T1000 (cell line): ENCODE measurements at regions not wholly inside any gene's neighbourhood (a gene's known extent, or its start where the extent isn't known, plus 50 kb on each side); places are given as distances from the start of the nearest gene placed in this dataset.

Experiments
- DNase-seq: peaks from one replicate; lab custom pipeline; 2025; ENCODE audit warnings: mixed read lengths; lab: John Stamatoyannopoulos, UW

DNA sequence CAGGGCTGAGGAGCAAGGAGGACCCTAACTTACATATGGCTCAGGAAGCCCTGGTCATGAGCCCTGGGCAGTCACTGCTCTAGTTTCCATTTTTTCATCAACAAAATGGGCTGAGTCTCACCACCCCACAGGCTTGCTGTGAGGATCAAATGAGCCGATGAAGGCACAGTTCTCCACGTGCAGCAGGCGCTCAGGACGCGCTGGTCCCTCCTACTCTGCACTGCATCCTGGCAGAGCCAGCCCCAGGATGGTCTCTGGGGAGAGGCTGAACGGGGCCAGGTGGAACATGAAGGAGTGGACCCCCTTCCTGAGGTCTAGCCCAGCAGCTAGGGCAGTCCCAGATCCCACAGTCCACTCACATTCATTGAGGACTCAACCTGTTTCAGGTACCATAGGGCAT is 349.3 kb downstream of the PTPRU start:
- DNase-seq = no peak

DNA sequence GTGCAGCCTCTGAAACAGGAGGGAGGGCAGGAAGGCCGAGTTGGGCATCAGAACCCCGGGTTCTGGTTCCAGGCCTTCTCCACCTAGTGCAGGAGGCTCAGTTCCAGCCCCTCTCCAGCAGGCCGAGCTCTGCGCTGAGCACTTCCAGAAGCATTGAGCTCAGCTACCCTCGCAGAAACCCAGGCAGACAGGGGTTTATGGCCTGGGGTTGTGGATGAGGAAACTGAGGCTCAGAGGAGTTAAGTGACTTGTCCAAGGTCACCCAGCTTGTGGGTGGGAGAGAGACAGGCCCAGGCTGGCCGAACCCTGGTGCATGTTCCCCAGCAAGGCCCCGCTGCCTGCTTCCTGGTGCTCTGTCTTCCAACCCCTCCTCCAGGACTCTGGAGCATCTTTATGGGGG is 348.9 kb downstream of the PTPRU start:
- no peak for DNase-seq

GRCh38 chr1:29584776-29585175 is 348.5 kb downstream of the PTPRU start:
- no peak for DNase-seq

- no peak for DNase-seq
Measured at GRCh38 chr1:29584362-29584761, 348.0 kb downstream of the PTPRU start.

- DNase-seq = no peak
Measured at GRCh38 chr1:29583727-29584126, 347.4 kb downstream of the PTPRU start.

DNA sequence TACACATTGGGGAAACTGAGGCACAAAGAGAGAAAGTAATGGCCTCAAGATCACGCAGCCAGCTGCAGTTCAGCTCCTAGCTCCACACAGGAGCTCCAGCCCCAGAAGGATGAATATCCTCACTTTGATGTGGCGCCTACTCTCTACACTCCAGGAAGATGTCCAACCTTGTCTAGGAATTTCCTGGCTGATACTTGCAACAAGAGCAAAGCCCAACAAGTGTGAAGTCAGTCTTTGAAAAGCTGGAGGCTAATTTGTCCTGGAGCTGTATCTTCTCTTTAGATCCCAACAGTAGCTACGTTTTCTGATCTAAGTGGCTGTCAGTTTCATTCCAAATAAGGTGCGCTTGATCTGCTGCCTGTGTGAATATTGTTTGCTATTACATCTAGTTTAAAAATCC is 344.9 kb downstream of the PTPRU start:
- DNase-seq = no peak

GRCh38 chr1:29579821-29580425 is 343.6 kb downstream of the PTPRU start:
- DNase-seq = peak; percentile 45

DNA sequence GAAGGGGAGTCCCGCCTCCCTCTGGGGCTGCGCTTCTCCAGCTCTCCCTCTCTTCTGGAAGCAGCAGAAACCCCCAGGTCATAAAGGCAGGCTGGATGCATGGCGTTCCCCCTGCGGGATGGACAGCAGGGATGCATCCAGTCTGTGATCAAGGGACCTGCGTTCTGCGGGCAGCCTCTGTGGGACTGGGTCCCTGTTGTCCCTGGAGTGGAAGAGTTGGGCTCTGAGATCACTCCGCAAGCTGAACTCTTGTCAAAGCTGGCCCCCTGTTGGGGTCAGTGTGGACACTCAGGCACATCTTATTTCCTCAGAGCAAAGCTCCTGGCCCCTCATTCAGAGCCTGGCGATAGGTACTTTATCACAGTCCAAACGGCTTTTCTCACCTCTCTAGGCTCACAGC is 341.2 kb downstream of the PTPRU start:
- no peak for DNase-seq

- DNase-seq = no peak
Measured at GRCh38 chr1:29576510-29576909, 340.2 kb downstream of the PTPRU start.

DNA sequence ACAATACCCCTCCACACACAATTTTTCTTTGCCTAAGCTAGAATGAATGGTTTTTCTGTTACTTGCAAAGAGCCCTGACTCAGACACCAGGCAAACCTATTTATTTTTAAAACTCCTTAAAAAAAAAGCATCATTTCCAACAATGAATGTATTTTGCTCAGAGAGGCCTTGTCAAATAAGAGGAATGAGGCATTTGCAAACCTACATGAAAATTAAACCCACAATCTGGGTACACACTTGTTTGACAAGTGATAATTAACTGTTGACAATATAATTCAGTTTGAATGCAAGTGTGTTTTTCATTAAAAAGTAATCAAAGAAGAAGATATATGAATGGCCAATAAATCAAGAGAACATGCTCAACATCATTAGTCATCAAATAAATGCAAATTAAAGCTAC is 339.5 kb downstream of the PTPRU start:
- DNase-seq = no peak

DNA sequence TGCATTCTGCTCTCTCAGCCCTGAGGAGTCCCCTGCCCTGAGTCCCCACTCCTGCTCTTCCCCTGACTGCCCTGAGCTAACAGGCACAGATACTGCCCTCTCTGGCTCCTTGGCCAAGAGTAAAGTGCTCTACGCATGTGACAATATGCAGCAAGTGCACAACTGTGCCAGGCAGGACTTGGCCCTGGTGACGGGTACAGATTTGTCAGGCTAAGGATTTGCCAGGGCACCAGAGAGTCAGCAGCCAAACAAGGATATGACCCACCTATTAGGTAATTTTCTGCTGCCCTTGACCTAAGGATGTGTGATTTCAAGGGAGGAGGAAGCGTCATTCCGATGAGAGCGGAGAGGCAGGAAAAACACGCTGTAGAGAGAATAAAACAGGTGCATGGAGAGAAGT is 339.0 kb downstream of the PTPRU start:
- no peak for DNase-seq

GRCh38 chr1:29574871-29575270 is 338.5 kb downstream of the PTPRU start:
- DNase-seq = no peak

DNA sequence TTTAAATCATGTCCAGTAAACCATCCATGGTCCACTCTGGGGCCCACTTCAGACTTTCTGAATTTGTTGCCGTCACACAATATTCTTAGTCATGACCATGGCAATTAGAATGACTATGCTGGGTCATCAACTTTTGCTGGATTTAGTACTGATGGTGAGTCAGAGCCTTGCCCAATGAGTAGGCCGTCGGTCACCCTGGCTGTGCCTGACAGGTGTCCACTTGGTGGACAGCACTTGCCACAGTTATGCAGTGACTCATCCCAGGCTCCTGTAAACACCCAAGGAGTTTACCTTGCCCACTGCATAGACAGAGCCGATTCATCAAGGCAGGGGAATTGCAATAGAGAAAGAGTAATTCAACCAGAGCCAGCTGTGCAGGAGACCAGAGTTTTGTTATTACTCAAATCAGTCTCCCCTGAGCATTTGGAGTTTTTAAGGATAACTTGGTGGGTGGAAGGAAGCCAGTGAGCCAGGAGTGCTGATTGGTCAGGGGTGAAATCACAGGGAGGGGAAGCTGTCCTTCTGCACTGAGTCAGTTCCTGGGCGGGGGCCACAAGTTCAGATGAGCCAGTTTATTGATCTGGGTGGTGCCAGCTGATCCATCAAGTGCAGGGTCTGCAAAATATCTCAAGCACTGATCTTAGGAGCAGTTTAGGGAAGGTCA is 333.8 kb downstream of the PTPRU start:
- DNase-seq = peak; percentile 91

DNA sequence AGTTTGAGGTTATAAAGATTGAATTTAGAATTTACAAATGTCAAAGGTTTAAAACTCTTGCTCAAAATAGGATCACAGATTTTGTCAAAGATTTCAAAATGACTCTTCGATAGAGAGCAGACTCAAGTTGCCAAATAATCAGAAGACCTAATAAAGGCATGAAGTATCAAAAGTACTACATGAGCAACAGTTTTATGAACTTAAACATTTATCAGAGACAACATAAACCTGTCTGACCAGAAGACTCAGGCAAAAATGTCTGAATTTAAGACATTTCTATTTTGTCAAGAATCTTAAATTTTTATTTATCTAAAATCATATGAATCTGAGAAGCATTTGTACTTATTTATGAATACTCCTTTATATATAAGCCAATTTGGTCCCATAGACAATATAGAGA is 330.9 kb downstream of the PTPRU start:
- DNase-seq = no peak

DNA sequence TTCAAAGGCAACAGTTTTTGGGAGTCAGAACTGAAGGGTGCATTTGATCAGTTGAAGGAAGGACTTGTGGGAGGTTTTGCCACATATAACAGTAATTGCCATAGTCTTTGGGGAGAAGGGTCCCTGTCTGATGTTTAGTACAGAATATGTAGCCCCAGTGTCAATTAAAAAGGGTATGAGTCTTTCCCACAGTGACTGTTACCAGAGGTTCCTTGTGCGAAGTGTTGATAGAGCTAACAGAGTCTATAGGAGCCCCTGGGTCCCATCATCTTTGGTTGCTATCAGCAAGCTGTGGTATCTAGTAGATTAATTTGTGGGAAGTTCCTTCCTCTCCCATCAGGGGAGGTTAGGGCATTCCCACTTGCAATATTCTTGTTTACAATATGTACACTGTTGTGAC is 329.2 kb downstream of the PTPRU start:
- no peak for DNase-seq

GRCh38 chr1:29563571-29563970 is 327.2 kb downstream of the PTPRU start:
- DNase-seq = no peak

- no peak for DNase-seq
Measured at GRCh38 chr1:29563092-29563491, 326.8 kb downstream of the PTPRU start.

- DNase-seq = no peak
Measured at GRCh38 chr1:29559056-29559455, 322.7 kb downstream of the PTPRU start.

- no peak for DNase-seq
Measured at GRCh38 chr1:29557701-29558600, 321.6 kb downstream of the PTPRU start.

DNA sequence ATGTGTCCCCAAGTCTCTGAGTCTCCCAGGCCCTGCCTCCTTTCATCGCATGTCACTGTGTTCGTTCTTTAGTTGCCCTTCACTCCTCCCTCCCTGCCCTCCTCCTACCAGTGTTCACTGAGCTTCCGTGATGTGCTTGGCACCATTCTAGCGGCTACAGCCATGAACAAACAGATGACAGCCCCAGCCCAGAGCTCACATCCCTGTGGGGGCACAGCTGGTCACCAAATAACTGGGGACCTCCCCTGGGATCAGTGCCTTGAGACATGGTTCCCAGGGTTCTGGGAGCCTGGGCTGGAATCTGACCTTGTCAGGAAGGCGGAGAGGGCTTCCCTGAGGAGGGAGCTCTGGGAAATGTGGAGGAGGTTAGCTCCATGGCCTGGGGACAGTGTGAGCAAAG is 320.7 kb downstream of the PTPRU start:
- no peak for DNase-seq

DNA sequence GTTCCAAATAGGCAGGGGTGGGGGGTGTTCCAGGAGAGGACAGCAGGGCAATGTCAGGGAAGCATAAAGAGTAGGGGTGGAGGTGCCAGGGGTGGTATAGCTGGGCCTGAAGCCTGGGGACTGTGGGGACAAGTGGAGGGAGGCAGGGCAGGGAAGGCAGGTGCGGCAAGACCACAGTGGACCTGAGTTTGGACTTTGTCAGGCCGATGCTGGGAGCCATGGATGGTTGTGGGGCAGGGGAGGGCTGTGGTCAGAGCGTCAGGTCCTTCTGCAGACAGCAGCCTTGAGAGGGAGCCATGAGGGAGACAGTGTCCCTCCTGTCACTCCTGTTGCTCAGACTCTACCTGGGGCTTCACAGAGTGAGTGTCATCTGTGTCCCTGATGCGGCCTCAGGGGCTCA is 320.3 kb downstream of the PTPRU start:
- no peak for DNase-seq

DNA sequence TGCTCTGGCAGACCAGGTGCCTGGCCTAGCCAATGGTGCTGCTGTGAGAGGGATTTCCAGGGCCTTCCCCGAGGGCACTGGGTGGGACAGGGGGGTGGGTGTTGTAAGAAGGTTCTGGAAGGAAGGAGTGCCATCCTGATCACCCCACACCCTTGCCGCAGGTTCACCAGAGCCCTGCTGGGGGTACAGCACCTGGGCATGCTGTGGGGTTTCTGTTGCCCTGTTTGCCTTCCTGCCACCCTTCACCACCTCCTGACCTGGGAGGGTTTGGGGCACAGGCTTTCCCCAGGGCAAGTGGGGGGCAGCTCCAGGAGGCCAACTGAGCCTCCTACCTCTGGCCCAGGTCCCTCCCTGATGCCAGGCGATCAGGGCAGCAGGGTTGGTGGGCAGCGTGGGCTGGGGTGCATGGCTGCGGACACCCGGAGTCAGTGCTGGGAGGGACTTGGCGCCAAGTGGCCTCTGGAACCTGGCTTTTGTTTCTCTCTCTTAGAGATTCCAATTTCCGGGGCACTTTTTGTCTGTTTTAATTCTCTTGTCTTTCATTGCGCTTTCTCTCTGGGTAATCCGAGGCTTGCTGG is 318.8 kb downstream of the PTPRU start:
- no peak for DNase-seq
